Cardiac muscle cell (in vitro differentiated cells and primary cell): ENCODE measurements at regions not wholly inside any gene's neighbourhood (a gene's known extent, or its start where the extent isn't known, plus 50 kb on each side); places are given as distances from the start of the nearest gene placed in this dataset.

Source experiments
- DNase-seq, 2 donors: peaks; one replicate each; pipeline versions ENCODE4 v3.0.0 to v3.0.0-alpha.2; 2010 to 2017; ENCODE audit warnings: low read depth in 1 of 2, low spot score in 1 of 2
- H3K27ac ChIP-seq: fragments of 200-600 bp; sonication (generic); 2 replicates; pipeline ENCODE4 v1.5.1; 2016
- H3K27me3 ChIP-seq: fragments of 200-600 bp; sonication (generic); 2 replicates; pipeline ENCODE4 v1.6.0; 2016; ENCODE audit warnings: control low read depth
- H3K36me3 ChIP-seq: fragments of 200-600 bp; sonication (generic); 2 replicates; pipeline ENCODE4 v1.5.1; 2016; ENCODE audit warnings: control low read depth
- H3K4me1 ChIP-seq: fragments of 200-600 bp; sonication (generic); 2 replicates; pipeline ENCODE4 v1.8.1; 2017; ENCODE audit warnings: low read depth, mild to moderate bottlenecking, mixed run types
- H3K4me3 ChIP-seq: fragments of 200-600 bp; sonication (generic); 2 replicates; pipeline ENCODE4 v1.5.1; 2016; ENCODE audit warnings: mild to moderate bottlenecking
- H3K9me3 ChIP-seq: fragments of 200-600 bp; sonication (generic); 2 replicates; pipeline ENCODE4 v1.5.1; 2017; ENCODE audit warnings: low read depth, mild to moderate bottlenecking, control low read depth
- TF ChIP-seq, protein P1 (sequence below): IDR thresholded peaks from 2 replicates; pipeline ENCODE4 v1.5.1; 2012; ENCODE audit warnings: low read depth, mild to moderate bottlenecking, low read length

DNA sequence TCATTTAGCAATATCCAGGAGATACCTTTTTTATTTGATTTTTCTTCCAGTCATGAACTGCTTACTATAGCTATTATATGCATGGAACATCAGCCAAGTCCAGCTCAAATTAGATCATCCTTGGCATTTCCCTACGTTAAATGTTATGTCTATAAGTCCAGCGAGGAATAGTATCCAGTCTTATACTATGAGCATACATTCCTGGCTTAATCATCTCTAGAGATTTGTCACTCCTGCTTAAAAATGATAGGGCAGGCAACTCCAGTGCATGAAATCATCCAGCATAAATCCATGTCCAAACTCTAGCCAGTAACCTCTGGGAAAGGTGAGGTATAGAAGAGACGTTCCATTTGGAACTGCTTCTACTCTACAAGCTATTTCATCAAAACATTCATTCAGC lies 126.7 kb upstream of the VCX2 start:
- Histone ChIP-seq H3K4me3 (no peak overlapping the region), H3K27me3 (no peaks in the 10 kb centered on the region)

DNA sequence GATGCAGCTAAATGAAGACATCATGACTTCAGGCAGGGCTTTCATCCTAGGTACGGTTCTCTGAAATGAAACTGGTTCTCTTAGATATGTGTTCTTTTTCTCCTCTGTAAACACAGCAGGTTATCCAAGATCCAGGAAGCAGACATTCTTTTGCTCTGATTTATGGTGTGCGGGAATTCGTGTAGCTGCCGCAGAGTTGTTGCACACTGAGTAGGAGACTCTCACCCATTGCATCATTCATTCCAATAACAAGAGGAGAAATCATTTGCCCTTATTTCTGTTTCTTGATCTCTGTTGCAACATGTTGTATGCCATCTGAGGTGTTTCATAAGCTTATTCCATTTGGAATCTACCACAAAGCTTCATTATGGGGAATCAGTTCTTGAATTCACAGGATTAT lies 133.6 kb upstream of the VCX2 start:
- Histone ChIP-seq H3K36me3 (no peaks in the 10 kb centered on the region), H3K9me3 (no peaks in the 10 kb centered on the region), H3K27me3 (no peaks in the 10 kb centered on the region), H3K4me3 (no peak overlapping the region), H3K4me1 (no peaks in the 10 kb centered on the region), H3K27ac (no peak overlapping the region)
- DNase-seq, result no peak
- TF ChIP-seq, protein P1, sequence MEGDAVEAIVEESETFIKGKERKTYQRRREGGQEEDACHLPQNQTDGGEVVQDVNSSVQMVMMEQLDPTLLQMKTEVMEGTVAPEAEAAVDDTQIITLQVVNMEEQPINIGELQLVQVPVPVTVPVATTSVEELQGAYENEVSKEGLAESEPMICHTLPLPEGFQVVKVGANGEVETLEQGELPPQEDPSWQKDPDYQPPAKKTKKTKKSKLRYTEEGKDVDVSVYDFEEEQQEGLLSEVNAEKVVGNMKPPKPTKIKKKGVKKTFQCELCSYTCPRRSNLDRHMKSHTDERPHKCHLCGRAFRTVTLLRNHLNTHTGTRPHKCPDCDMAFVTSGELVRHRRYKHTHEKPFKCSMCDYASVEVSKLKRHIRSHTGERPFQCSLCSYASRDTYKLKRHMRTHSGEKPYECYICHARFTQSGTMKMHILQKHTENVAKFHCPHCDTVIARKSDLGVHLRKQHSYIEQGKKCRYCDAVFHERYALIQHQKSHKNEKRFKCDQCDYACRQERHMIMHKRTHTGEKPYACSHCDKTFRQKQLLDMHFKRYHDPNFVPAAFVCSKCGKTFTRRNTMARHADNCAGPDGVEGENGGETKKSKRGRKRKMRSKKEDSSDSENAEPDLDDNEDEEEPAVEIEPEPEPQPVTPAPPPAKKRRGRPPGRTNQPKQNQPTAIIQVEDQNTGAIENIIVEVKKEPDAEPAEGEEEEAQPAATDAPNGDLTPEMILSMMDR, result no peak

More for the DNA sequence above, 126.7 kb upstream of the VCX2 start:
- Histone ChIP-seq H3K4me1 (no peaks in the 10 kb centered on the region), H3K9me3 (no peaks in the 10 kb centered on the region), H3K36me3 (no peaks in the 10 kb centered on the region), H3K27ac (no peak overlapping the region)
- DNase-seq, result no peak
- TF ChIP-seq, protein P1, result no peak

DNA sequence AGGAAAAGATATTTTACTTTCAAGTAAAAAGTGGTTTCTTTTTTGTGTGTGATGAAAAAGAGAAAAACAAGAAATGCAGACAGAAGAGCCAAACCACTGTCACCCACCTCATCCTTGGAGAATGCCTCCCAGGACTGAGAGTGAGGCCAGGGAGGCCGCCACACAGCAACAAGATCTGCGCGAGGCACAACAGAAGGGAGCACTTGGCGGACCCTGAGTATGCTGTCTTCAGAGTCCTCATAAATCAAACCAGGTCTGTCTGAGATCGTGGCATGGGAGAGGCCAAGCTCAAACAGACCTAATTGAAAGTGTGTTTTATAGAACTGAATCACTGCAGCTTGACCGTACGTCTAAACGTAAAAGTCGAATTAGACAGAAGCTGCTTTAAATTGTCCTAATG lies 134.3 kb upstream of the VCX2 start:
- H3K9me3 ChIP-seq, result no peaks in the 10 kb centered on the region
- no peaks in the 10 kb centered on the region for H3K27me3 ChIP-seq
- no peak for DNase-seq
- TF ChIP-seq, protein P1, result no peak
- H3K4me1 ChIP-seq, result no peaks in the 10 kb centered on the region
- H3K27ac ChIP-seq, result no peak overlapping the region
- no peak overlapping the region for H3K4me3 ChIP-seq
- no peaks in the 10 kb centered on the region for H3K36me3 ChIP-seq

DNA sequence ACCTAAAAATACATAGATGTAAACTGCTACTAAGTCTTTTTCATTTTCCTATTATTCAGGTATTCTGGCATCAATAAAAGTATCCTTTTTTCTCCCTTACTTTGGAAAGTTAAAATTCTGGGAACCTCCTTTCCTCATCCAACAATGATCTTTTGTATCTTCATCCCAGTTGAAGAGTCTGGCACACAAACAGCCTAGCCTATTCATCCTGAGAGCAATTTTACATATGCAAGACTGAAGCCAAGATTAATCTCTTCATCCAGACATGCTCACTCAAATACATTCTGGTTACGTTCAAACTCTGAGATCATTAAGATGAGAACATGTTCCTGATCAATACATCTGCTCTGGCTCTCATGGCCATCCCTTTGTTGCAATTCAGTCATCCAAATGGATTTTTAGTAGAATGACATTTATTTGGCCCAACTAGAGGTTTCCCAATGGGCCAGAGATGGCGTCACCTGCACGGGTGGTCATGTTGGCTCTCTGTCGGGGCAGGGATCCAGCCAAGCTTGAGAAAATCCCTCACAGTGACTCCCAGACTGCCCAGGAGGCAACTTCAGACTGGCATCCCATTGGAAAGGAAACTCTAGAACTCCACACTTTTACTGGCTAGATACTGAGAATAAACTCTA lies 135.3 kb upstream of the VCX2 start:
- no peak overlapping the region for H3K4me3 ChIP-seq
- DNase-seq, result no peak
- H3K9me3 ChIP-seq, result no peaks in the 10 kb centered on the region
- H3K36me3 ChIP-seq, result no peaks in the 10 kb centered on the region
- no peak overlapping the region for H3K27ac ChIP-seq
- no peaks in the 10 kb centered on the region for H3K4me1 ChIP-seq
- no peaks in the 10 kb centered on the region for H3K27me3 ChIP-seq
- TF ChIP-seq, protein P1, result no peak

DNA sequence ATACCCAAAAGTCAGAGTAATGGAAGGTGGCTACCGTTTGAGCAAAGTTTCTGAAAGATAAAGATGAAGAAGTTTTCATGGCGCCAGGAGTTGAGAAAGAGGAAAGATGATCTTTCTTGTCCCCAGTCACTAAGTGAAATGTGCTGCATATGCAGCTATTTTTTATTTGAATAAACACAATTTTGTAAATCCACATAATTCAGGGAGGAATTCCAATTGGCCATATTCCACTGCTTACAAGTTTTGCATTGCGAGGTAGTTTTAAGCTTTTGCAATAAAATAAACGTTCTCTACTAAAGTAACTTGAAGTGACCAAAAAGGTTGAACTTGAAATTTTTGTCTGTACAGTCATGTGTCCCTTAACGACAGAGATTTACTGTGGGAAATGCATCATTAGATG lies 139.3 kb upstream of the VCX2 start:
- Histone ChIP-seq H3K36me3 (no peaks in the 10 kb centered on the region), H3K27ac (no peak overlapping the region), H3K4me3 (no peak overlapping the region), H3K4me1 (no peaks in the 10 kb centered on the region), H3K27me3 (no peaks in the 10 kb centered on the region), H3K9me3 (no peaks in the 10 kb centered on the region)
- DNase-seq, result no peak
- TF ChIP-seq, protein P1, result no peak
